Endothelial cell of umbilical vein (primary cell): ENCODE measurements at regions not wholly inside any gene's neighbourhood (a gene's known extent, or its start where the extent isn't known, plus 50 kb on each side); places are given as distances from the start of the nearest gene placed in this dataset.

ENCODE experiments used
- BruUV-seq: library from RNA; stranded (reverse); fragments of 400-500 nt; replicated peaks from 2 replicates; lab custom pipeline; 2021; lab: Mats Ljungman, UMichigan
- CTCF ChIA-PET: fragments of 300-600, 350-600 bp; sonication (Branson Sonifier 250); formaldehyde crosslinking; loops from one replicate; lab custom pipeline; 2021; ENCODE audit warnings: antibody characterized with exemption, inconsistent platforms; lab: Charles Lee
- POLR2A ChIA-PET: fragments of 300-600, 350-600 bp; sonication (Branson Sonifier 250); formaldehyde crosslinking; loops from one replicate; lab custom pipeline; 2021; ENCODE audit warnings: antibody characterized with exemption, inconsistent platforms; lab: Charles Lee
- DNase-seq: peaks from one replicate; pipeline ENCODE4 v3.0.0-alpha.2; 2011; ENCODE audit warnings: low read depth, low spot score
- FAIRE-seq: peaks from 2 replicates; lab custom pipeline; 2011; peaks lifted over from hg19 to GRCh38; lab: Jason Lieb, UNC
- H2AFZ ChIP-seq: 2 replicates; pipeline ENCODE4 v1.6.0; 2012; ENCODE audit warnings: low read depth, low read length, control low read depth, inconsistent platforms
- H3K27ac ChIP-seq: 2 replicates; pipeline ENCODE4 v1.5.1; 2011; ENCODE audit warnings: low read depth, mild to moderate bottlenecking, control low read depth, low read length, moderate library complexity; ENCODE audit not compliant: insufficient read depth
- H3K27me3 ChIP-seq, 2 experiments: 2 replicates each; pipeline versions ENCODE4 v1.6.0 to v1.6.1; 2011; ENCODE audit warnings: low read length in 2 of 2, mixed read lengths in 1 of 2; ENCODE audit not compliant: control insufficient read depth in 2 of 2, insufficient read depth in 2 of 2
- H3K36me3 ChIP-seq, 2 experiments: 2 replicates in 1 of 2; 3 replicates in 1 of 2; pipeline ENCODE4 v1.5.1; 2011; ENCODE audit warnings: low read length in 2 of 2, mild to moderate bottlenecking in 1 of 2, moderate library complexity in 1 of 2; ENCODE audit not compliant: control insufficient read depth in 2 of 2, insufficient read depth in 2 of 2; ENCODE audit errors: extremely low read depth in 1 of 2
- H3K4me1 ChIP-seq: 3 replicates; pipeline ENCODE4 v1.5.1; 2011; ENCODE audit warnings: mild to moderate bottlenecking, low read length; ENCODE audit not compliant: control insufficient read depth, insufficient read depth; ENCODE audit errors: extremely low read depth
- H3K4me2 ChIP-seq: 2 replicates; pipeline ENCODE4 v1.6.1; 2011; ENCODE audit warnings: low read length, control low read depth, mixed read lengths; ENCODE audit not compliant: insufficient read depth
- H3K4me3 ChIP-seq, 3 experiments: fragments of 200-600 bp in 1 of 3; sonication (generic), shearing (Covaris generic) in 1 of 3; replicated peaks in 1 of 3; 2 replicates each; pipeline ENCODE4 v1.5.1; 2011 to 2016; ENCODE audit warnings: control low read depth in 3 of 3, low read length in 3 of 3, mild to moderate bottlenecking in 2 of 3, inconsistent platforms in 1 of 3, low read depth in 1 of 3, moderate library complexity in 1 of 3; ENCODE audit not compliant: insufficient read depth in 1 of 3
- H3K79me2 ChIP-seq: 2 replicates; pipeline ENCODE4 v1.6.0; 2012; ENCODE audit warnings: low read length, inconsistent platforms; ENCODE audit not compliant: control insufficient read depth, insufficient read depth
- H3K9ac ChIP-seq: replicated peaks from 2 replicates; pipeline ENCODE3; 2011; ENCODE audit warnings: low read length, control low read depth; ENCODE audit not compliant: insufficient read depth; ENCODE audit errors: extremely low read depth
- H3K9me1 ChIP-seq: replicated peaks from 3 replicates; pipeline ENCODE4 v1.6.0; 2011; ENCODE audit warnings: mild to moderate bottlenecking, low read length; ENCODE audit not compliant: control insufficient read depth, insufficient read depth; ENCODE audit errors: extremely low read depth
- H3K9me3 ChIP-seq: replicated peaks from 2 replicates; pipeline ENCODE4 v1.5.1; 2012; ENCODE audit warnings: low read length, inconsistent platforms; ENCODE audit not compliant: control insufficient read depth, insufficient read depth
- H4K20me1 ChIP-seq: replicated peaks from 2 replicates; pipeline ENCODE3; 2011; ENCODE audit warnings: mild to moderate bottlenecking, low read length; ENCODE audit not compliant: control insufficient read depth, insufficient read depth; ENCODE audit errors: extremely low read depth
- CTCF ChIP-seq, 2 donors: IDR thresholded peaks; 1 replicate in 1 of 2; 2 replicates in 1 of 2; pipeline ENCODE4 v1.5.1; 2011; ENCODE audit warnings: low read length in 2 of 2, mild to moderate bottlenecking in 2 of 2, moderate library complexity in 2 of 2, control low read depth in 1 of 2, inconsistent platforms in 1 of 2, low read depth in 1 of 2; ENCODE audit not compliant: insufficient read depth in 1 of 2; ENCODE audit errors: extremely low read depth in 1 of 2
- EZH2 ChIP-seq: IDR thresholded peaks from 2 replicates; pipeline ENCODE4 v1.6.1; 2012; ENCODE audit warnings: borderline replicate concordance, low read depth, mild to moderate bottlenecking, moderate library complexity, low read length, inconsistent platforms; ENCODE audit not compliant: severe bottlenecking
- FOS ChIP-seq: IDR thresholded peaks from 2 replicates; pipeline ENCODE4 v1.6.1; 2011; ENCODE audit warnings: mild to moderate bottlenecking, low read length, moderate library complexity, borderline replicate concordance; ENCODE audit not compliant: insufficient read depth
- GATA2 ChIP-seq: IDR thresholded peaks from 2 replicates; pipeline ENCODE4 v1.7.0; 2011; ENCODE audit warnings: low read depth, mild to moderate bottlenecking, moderate library complexity, mixed read lengths, low read length; ENCODE audit not compliant: insufficient read length, insufficient read depth
- JUN ChIP-seq: IDR thresholded peaks from 2 replicates; pipeline ENCODE4 v1.6.1; 2011; ENCODE audit warnings: borderline replicate concordance, low read depth; ENCODE audit not compliant: insufficient read length, insufficient read depth
- MAX ChIP-seq: IDR thresholded peaks from 2 replicates; pipeline ENCODE4 v1.6.1; 2011; ENCODE audit not compliant: insufficient read depth, insufficient read length
- MYC ChIP-seq: IDR thresholded peaks from one replicate; pipeline ENCODE4 v1.6.1; 2011; ENCODE audit warnings: mild to moderate bottlenecking, low read depth, low read length
- POLR2A ChIP-seq: IDR thresholded peaks from 2 replicates; pipeline ENCODE4 v1.6.1; 2012; ENCODE audit warnings: low read depth, mild to moderate bottlenecking, control low read depth, low read length
- POLR2AphosphoS5 ChIP-seq: IDR thresholded peaks from 2 replicates; pipeline ENCODE4 v1.6.1; 2012; ENCODE audit warnings: low read depth, mild to moderate bottlenecking, control low read depth, low read length, moderate library complexity; ENCODE audit not compliant: insufficient read depth
- dilution Hi-C: fragments of 300-500 bp; cut with MboI; formaldehyde crosslinking; loops from one replicate; pipeline ENCODE4 v1.15.0; 2019; ENCODE audit warnings: low sequenced_read_pairs; ENCODE audit not compliant: extremely low pct_ligation_motif_present
- intact Hi-C: fragments of 100-400 bp; cut with micrococcal nuclease; formaldehyde crosslinking; loops from one replicate; pipeline ENCODE4 v1.10.0; 2022

GRCh38 chr11:70497536-70498075, 99.3 kb downstream of the CTTN start:
- no TSS peak for BruUV-seq
- Histone ChIP-seq H4K20me1 (no peaks in the 10 kb centered on the region), H3K79me2 (no peaks in the 10 kb centered on the region), H2AFZ (no peak overlapping the region), H3K4me3 (no peak overlapping the region), H3K9me1 (no peaks in the 10 kb centered on the region), H3K9me3 (no peaks in the 10 kb centered on the region), H3K27me3 (no peaks in the 10 kb centered on the region), H3K27ac (no peak overlapping the region), H3K4me1 (no peaks in the 10 kb centered on the region), H3K9ac (no peak overlapping the region), H3K4me2 (no peak overlapping the region), H3K36me3 (no peaks in the 10 kb centered on the region)
- no peak for FAIRE-seq
- ChIA-PET CTCF (no interaction called here), POLR2A (no interaction called here)
- dilution Hi-C loops = no loop called here
- no peak for TF ChIP-seq POLR2A
- TF ChIP-seq GATA2 = no peak
- intact Hi-C loops = no loop called here
- no peak for DNase-seq

DNA sequence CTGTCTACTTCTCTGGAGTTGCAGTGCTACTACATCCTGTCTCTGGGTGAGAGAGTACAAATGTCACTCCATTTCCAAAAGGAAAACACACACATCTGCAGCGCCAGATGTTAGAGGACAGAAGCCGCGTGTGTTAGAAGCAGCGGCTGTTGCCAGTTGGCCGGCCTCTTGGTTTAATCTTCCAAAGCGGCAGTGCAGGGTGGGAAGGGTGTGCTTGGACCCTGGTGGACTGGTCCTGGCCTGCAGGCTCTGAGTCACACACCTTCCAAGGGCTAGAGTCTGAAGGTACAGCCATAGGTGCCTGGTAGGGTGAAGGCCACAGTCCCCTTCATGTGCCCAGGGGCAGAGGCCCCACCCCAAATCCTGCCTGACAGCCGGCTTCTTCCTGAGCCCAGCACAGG, 99.8 kb downstream of the CTTN start:
- FAIRE-seq = no peak
- intact Hi-C loops = no loop called here
- no peak for DNase-seq
- ChIA-PET POLR2A (no interaction called here), CTCF (no interaction called here)
- Histone ChIP-seq H3K9me3 (no peaks in the 10 kb centered on the region), H2AFZ (no peak overlapping the region), H3K27ac (no peak overlapping the region), H3K9ac (no peak overlapping the region), H3K79me2 (no peaks in the 10 kb centered on the region), H3K9me1 (no peaks in the 10 kb centered on the region), H3K4me3 (no peak overlapping the region), H3K4me1 (no peaks in the 10 kb centered on the region), H3K4me2 (no peak overlapping the region), H3K27me3 (no peaks in the 10 kb centered on the region), H3K36me3 (no peaks in the 10 kb centered on the region), H4K20me1 (no peaks in the 10 kb centered on the region)
- dilution Hi-C loops = no loop called here
- no TSS peak for BruUV-seq
- TF ChIP-seq EZH2 (no peak), MAX (no peak), JUN (no peak), POLR2AphosphoS5 (no peak), GATA2 (no peak), CTCF (IDR thresholded peaks at IDR 0.05; ENCODE audit: extremely low read depth in 1 of 2, insufficient read depth in 1 of 2, low read depth in 1 of 2, low read length in 2 of 2) (no peak), MYC (no peak), FOS (no peak)
